HepG2 (cell line): ENCODE measurements at regions not wholly inside any gene's neighbourhood (a gene's known extent, or its start where the extent isn't known, plus 50 kb on each side); places are given as distances from the start of the nearest gene placed in this dataset.

Experiments
- ATAC-seq: fragments of 200-7000 bp; cut with Tn5 transposase; 3 replicates; pipeline ENCODE4 v1.9.1; 2020; ENCODE audit warnings: mild to moderate bottlenecking, moderate library complexity
- BruUV-seq: library from RNA; stranded (reverse); fragments of 400-500 nt; replicated peaks from 2 replicates; lab custom pipeline; 2021; lab: Mats Ljungman, UMichigan
- CTCF ChIA-PET: fragments of 300-600 bp; formaldehyde crosslinking; extraction: SDS; loops from one replicate; lab custom pipeline; 2021; ENCODE audit warnings: low total read pairs, inconsistent platforms, low intra/inter-chr PET ratio; lab: Yijun Ruan, JAX
- POLR2A ChIA-PET: fragments of 350-600 bp; sonication (Branson Sonifier 250); formaldehyde crosslinking; loops from one replicate; lab custom pipeline; 2020; ENCODE audit warnings: antibody characterized with exemption, inconsistent platforms; lab: Yijun Ruan, JAX
- DNase-seq: peaks from one replicate; pipeline ENCODE4 v3.0.0-alpha.2; 2015; ENCODE audit warnings: low spot score
- FAIRE-seq: peaks from 3 replicates; lab custom pipeline; 2011; peaks lifted over from hg19 to GRCh38; lab: Jason Lieb, UNC
- H2AFZ ChIP-seq: one replicate; pipeline ENCODE4 v1.6.1; 2011; ENCODE audit warnings: low read length, inconsistent platforms
- H3K27ac ChIP-seq: fragments of 300-600 bp; 3 replicates; pipeline ENCODE4 v1.8.0; 2011; ENCODE audit warnings: mixed run types, mild to moderate bottlenecking, mixed read lengths, low read length, inconsistent platforms; ENCODE audit not compliant: insufficient read depth; ENCODE audit errors: extremely low read length
- H3K27me3 ChIP-seq, 2 experiments: fragments of 200-600 bp in 1 of 2; 2 replicates in 1 of 2; 3 replicates in 1 of 2; pipeline versions ENCODE4 v1.6.0 to v1.8.0; 2011; ENCODE audit warnings: low read length in 2 of 2, mild to moderate bottlenecking in 2 of 2, moderate library complexity in 2 of 2, inconsistent platforms in 1 of 2; ENCODE audit not compliant: insufficient read depth in 2 of 2, control insufficient read depth in 1 of 2
- H3K36me3 ChIP-seq, 2 experiments: fragments of 200-600 bp in 1 of 2; replicated peaks in 1 of 2; 2 replicates in 1 of 2; 3 replicates in 1 of 2; pipeline versions ENCODE4 v1.5.1 to v1.8.0; 2011; ENCODE audit warnings: low read length in 2 of 2, inconsistent platforms in 1 of 2; ENCODE audit not compliant: insufficient read depth in 2 of 2, control insufficient read depth in 1 of 2
- H3K4me1 ChIP-seq: 2 replicates; pipeline ENCODE4 v1.5.1; 2012; ENCODE audit warnings: low read length, inconsistent platforms; ENCODE audit not compliant: insufficient read depth
- H3K4me2 ChIP-seq: 2 replicates; pipeline ENCODE4 v1.6.0; 2011; ENCODE audit warnings: low read depth, low read length, inconsistent platforms
- H3K4me3 ChIP-seq, 3 experiments: fragments of 200-600 bp in 1 of 3; sonication (generic), shearing (Covaris generic) in 1 of 3; replicated peaks in 1 of 3; 2 replicates each; pipeline ENCODE4 v1.5.1; 2011 to 2016; ENCODE audit warnings: low read length in 3 of 3, inconsistent platforms in 2 of 3, low read depth in 2 of 3, mild to moderate bottlenecking in 2 of 3, control low read depth in 1 of 3, mixed read lengths in 1 of 3; ENCODE audit not compliant: insufficient read depth in 1 of 3
- H3K79me2 ChIP-seq: one replicate; pipeline ENCODE4 v1.6.1; 2011; ENCODE audit warnings: low read length, inconsistent platforms; ENCODE audit not compliant: insufficient read depth
- H3K9ac ChIP-seq: 2 replicates; pipeline ENCODE4 v1.6.0; 2011; ENCODE audit warnings: mild to moderate bottlenecking, low read depth, low read length, inconsistent platforms; ENCODE audit not compliant: insufficient read depth
- H3K9me3 ChIP-seq: 2 replicates; pipeline ENCODE4 v1.5.1; 2012; ENCODE audit warnings: mild to moderate bottlenecking, low read length
- H4K20me1 ChIP-seq: 2 replicates; pipeline ENCODE4 v1.6.0; 2011; ENCODE audit warnings: inconsistent platforms, mild to moderate bottlenecking, low read length, moderate library complexity; ENCODE audit not compliant: insufficient read depth
- ARID5B ChIP-seq: IDR thresholded peaks from 2 replicates; pipeline ENCODE4 v1.4.0; 2020; ENCODE audit warnings: mild to moderate bottlenecking, missing genetic modification reagents
- GLI4 ChIP-seq: sonication (generic); formaldehyde crosslinking; IDR thresholded peaks from 2 replicates; pipeline ENCODE4 v1.5.1; 2020; ENCODE audit warnings: missing genetic modification reagents, mild to moderate bottlenecking, moderate library complexity, borderline replicate concordance
- GPN1 ChIP-seq: sonication (generic); formaldehyde crosslinking; IDR thresholded peaks from 2 replicates; pipeline ENCODE4 v1.5.1; 2020; ENCODE audit warnings: missing genetic modification reagents, borderline replicate concordance
- HNF4A ChIP-seq: sonication (generic); formaldehyde crosslinking; IDR thresholded peaks from 2 replicates; pipeline ENCODE4 v1.4.0; 2020; ENCODE audit warnings: missing genetic modification reagents
- HNF4G ChIP-seq, 2 experiments: sonication (generic) in 1 of 2; formaldehyde crosslinking in 1 of 2; IDR thresholded peaks; 2 replicates each; pipeline versions ENCODE4 v1.4.0 to v1.6.1; 2011 to 2020; ENCODE audit warnings: borderline replicate concordance in 2 of 2, low read depth in 2 of 2, mild to moderate bottlenecking in 2 of 2, low read length in 1 of 2, missing genetic modification reagents in 1 of 2, moderate library complexity in 1 of 2
- KLF6 ChIP-seq: IDR thresholded peaks from 2 replicates; pipeline ENCODE4 v1.8.0; 2016; ENCODE audit warnings: missing biosample characterization, missing genetic modification reagents
- PATZ1 ChIP-seq: sonication (generic); formaldehyde crosslinking; IDR thresholded peaks from 2 replicates; pipeline ENCODE4 v1.4.0; 2020; ENCODE audit warnings: missing genetic modification reagents
- SALL1 ChIP-seq: sonication (generic); formaldehyde crosslinking; IDR thresholded peaks from 2 replicates; pipeline ENCODE4 v1.8.0; 2022; ENCODE audit warnings: mild to moderate bottlenecking, missing genetic modification reagents
- SPEN ChIP-seq: sonication (generic); formaldehyde crosslinking; IDR thresholded peaks from 2 replicates; pipeline ENCODE4 v1.5.1; 2020; ENCODE audit warnings: low read depth, mild to moderate bottlenecking, missing genetic modification reagents
- TEF ChIP-seq: sonication (generic); formaldehyde crosslinking; IDR thresholded peaks from 2 replicates; pipeline ENCODE4 v1.5.0; 2020; ENCODE audit warnings: missing genetic modification reagents
- THAP11 ChIP-seq: IDR thresholded peaks from 2 replicates; pipeline ENCODE4 v1.6.1; 2016; ENCODE audit warnings: missing biosample characterization, missing genetic modification reagents
- ZBTB1 ChIP-seq: sonication (generic); formaldehyde crosslinking; IDR thresholded peaks from 2 replicates; pipeline ENCODE4 v1.4.0; 2020; ENCODE audit warnings: missing genetic modification reagents, borderline replicate concordance
- ZBTB43 ChIP-seq: sonication (generic); formaldehyde crosslinking; conservative IDR thresholded peaks from 2 replicates; pipeline ENCODE4 v1.4.0; 2020; ENCODE audit warnings: missing genetic modification reagents
- ZNF3 ChIP-seq: IDR thresholded peaks from 2 replicates; pipeline ENCODE4 v1.7.0; 2017; ENCODE audit warnings: inconsistent platforms
- ZNF530 ChIP-seq: sonication (generic); formaldehyde crosslinking; IDR thresholded peaks from 2 replicates; pipeline ENCODE4 v1.5.0; 2020; ENCODE audit warnings: low read depth, mild to moderate bottlenecking, missing genetic modification reagents
- ZNF564 ChIP-seq: sonication (generic); formaldehyde crosslinking; IDR thresholded peaks from 2 replicates; pipeline ENCODE4 v1.8.1; 2023; ENCODE audit warnings: mild to moderate bottlenecking, missing genetic modification reagents
- ZSCAN25 ChIP-seq: sonication (generic); formaldehyde crosslinking; IDR thresholded peaks from 2 replicates; pipeline ENCODE4 v1.8.0; 2022; ENCODE audit warnings: mild to moderate bottlenecking, missing genetic modification reagents
- WGBS: methylation state at CpG from one replicate; pipeline ENCODE4 v1.1.6; 2017; ENCODE audit warnings: low lambda C conversion rate; 5-methylcytosine and 5-hydroxymethylcytosine counted together
- in situ Hi-C: cut with HindIII; loops from 2 replicates; pipeline ENCODE4 v1.10.0; 2017; ENCODE audit warnings: low pct_unique_long_range_greater_than_20kb; ENCODE audit not compliant: extremely low pct_ligation_motif_present
- intact Hi-C: fragments of 100-400 bp; cut with micrococcal nuclease; formaldehyde crosslinking; loops from one replicate; pipeline ENCODE4 v1.10.0; 2022; ENCODE audit not compliant: unreplicated experiment

- H3K9me3 ChIP-seq = no peaks in the 10 kb centered on the region
- in situ Hi-C loops (loop anchor here (10.0 kb wide), 1 partner anchor 296 kb away; no protein-coding TSS in a partner anchor), intact Hi-C loops (loop anchor here (5.0 to 10.0 kb wide), 2 partner anchors 69 to 74 kb away; no protein-coding TSS in a partner anchor)
- no TSS peak for BruUV-seq
- peaks cover 4% of the 10 kb centered on the region for H3K79me2 ChIP-seq
- FAIRE-seq (no peak), ATAC-seq (no peak), DNase-seq (no peak)
- CTCF ChIA-PET = no interaction called here
- POLR2A ChIA-PET = interaction anchor here (0.8 to 7.3 kb wide), 10 partner anchors 7 to 109 kb away, joined by 3 to 132 read pairs (median 12); partner anchors contain the start of gene EEA1
- no peaks in the 10 kb centered on the region; a peak in 1 of 5 replicates for H3K36me3 ChIP-seq
- no peaks in the 10 kb centered on the region for H4K20me1 ChIP-seq
- peak overlapping the region; percentile 88 for H3K4me2 ChIP-seq
- no peak overlapping the region for H2AFZ ChIP-seq
- H3K4me1 ChIP-seq = peaks cover 100% of the 10 kb centered on the region
- peak overlapping the region; percentile 74; the same call in 1 of the 2 replicates for H3K9ac ChIP-seq
- H3K4me3 ChIP-seq = no peak overlapping the region
- WGBS = 42% methylated on average over 2 of the region's 2 CpGs
- no peaks in the 10 kb centered on the region for H3K27me3 ChIP-seq
- peak overlapping the region; percentile 94 for H3K27ac ChIP-seq
- no peak for TF ChIP-seq SPEN
- no peak for TF ChIP-seq ZBTB1 (CRISPR knock-in tag)
- TF ChIP-seq ZNF564 (CRISPR knock-in tag) = no peak
- TF ChIP-seq THAP11 (CRISPR knock-in tag) = 0 out of 2 replicates have a peak, but pooled peaks have one; percentile 24
- no peak for TF ChIP-seq GLI4 (CRISPR knock-in tag)
- TF ChIP-seq PATZ1 (CRISPR knock-in tag) = 0 out of 2 replicates have a peak, but pooled peaks have one; percentile 16
- no peak for TF ChIP-seq ZNF3 (CRISPR knock-in tag)
- TF ChIP-seq KLF6 (CRISPR knock-in tag) = 0 out of 2 replicates have a peak, but pooled peaks have one; percentile 13
- peak; percentile 64 for TF ChIP-seq SALL1 (CRISPR knock-in tag)
- no peak for TF ChIP-seq ZBTB43 (CRISPR knock-in tag)
- peak; percentile 66; the same call in 1 of the 2 replicates for TF ChIP-seq HNF4G (IDR thresholded peaks at IDR 0.05; ENCODE audit: borderline replicate concordance, low read depth, low read length)
- no peak for TF ChIP-seq HNF4G (CRISPR knock-in tag; IDR thresholded peaks at IDR 0.05; ENCODE audit: borderline replicate concordance, low read depth)
- no peak for TF ChIP-seq TEF (CRISPR knock-in tag)
- TF ChIP-seq ZSCAN25 (CRISPR knock-in tag) = no peak
- no peak for TF ChIP-seq ZNF530 (CRISPR knock-in tag)
- TF ChIP-seq GPN1 = no peak
- TF ChIP-seq ARID5B (CRISPR knock-in tag) = peak; percentile 62
- peak; percentile 82 for TF ChIP-seq HNF4A (CRISPR knock-in tag)
Observed at GRCh38 chr12:93018610-93019009, 89.5 kb upstream of the EEA1 start.
